H1 (cell line): ENCODE measurements at regions not wholly inside any gene's neighbourhood (a gene's known extent, or its start where the extent isn't known, plus 50 kb on each side); places are given as distances from the start of the nearest gene placed in this dataset.

ENCODE experiments used
- ASH2L ChIP-seq: fragments of 200-600, 300-600 bp; sonication (generic); IDR thresholded peaks from one replicate; pipeline ENCODE4 v1.7.1; 2017; ENCODE audit warnings: low read length
- CHD1 ChIP-seq: IDR thresholded peaks from 2 replicates; pipeline ENCODE4 v1.6.1; 2012; ENCODE audit warnings: low read depth, low read length, improper control_type of control experiment
- CHD2 ChIP-seq: IDR thresholded peaks from 2 replicates; pipeline ENCODE4 v1.6.1; 2012; ENCODE audit warnings: low read length, improper control_type of control experiment
- CTCF ChIP-seq, 3 experiments: IDR thresholded peaks; 1 replicate in 2 of 3; 2 replicates in 1 of 3; pipeline versions ENCODE4 v1.5.1 to v1.6.1; 2011; ENCODE audit warnings: low read length in 3 of 3, mild to moderate bottlenecking in 3 of 3, inconsistent platforms in 2 of 3, low read depth in 1 of 3, moderate library complexity in 1 of 3; ENCODE audit not compliant: insufficient read depth in 1 of 3; ENCODE audit errors: control extremely low read depth in 1 of 3
- EZH2 ChIP-seq: fragments of 200-600 bp; sonication (generic); IDR thresholded peaks from 2 replicates; pipeline ENCODE4 v1.7.1; 2012; ENCODE audit warnings: low read depth, mild to moderate bottlenecking, moderate library complexity, low read length, inconsistent platforms; ENCODE audit not compliant: severe bottlenecking
- MAX ChIP-seq: IDR thresholded peaks from 2 replicates; pipeline ENCODE4 v1.6.1; 2012; ENCODE audit warnings: inconsistent platforms
- RAD21 ChIP-seq, 2 experiments: IDR thresholded peaks in 1 of 2; conservative IDR thresholded peaks in 1 of 2; 2 replicates each; pipeline ENCODE4 v1.6.1; 2011; ENCODE audit warnings: low read depth in 2 of 2, low read length in 2 of 2, improper control_type of control experiment in 1 of 2, inconsistent platforms in 1 of 2, mild to moderate bottlenecking in 1 of 2, moderate library complexity in 1 of 2
- RFX5 ChIP-seq: IDR thresholded peaks from 2 replicates; pipeline ENCODE4 v1.6.1; 2011; ENCODE audit warnings: low read depth, low read length, improper control_type of control experiment, borderline replicate concordance
- RXRA ChIP-seq: IDR thresholded peaks from 2 replicates; pipeline ENCODE4 v1.6.1; 2011; ENCODE audit warnings: low read depth, mild to moderate bottlenecking, low read length, moderate library complexity; ENCODE audit not compliant: insufficient read depth
- TAF1 ChIP-seq: IDR thresholded peaks from 2 replicates; pipeline ENCODE4 v1.6.1; 2011; ENCODE audit warnings: mild to moderate bottlenecking, low read depth, low read length
- TAF7 ChIP-seq: optimal IDR thresholded peaks from 2 replicates; pipeline ENCODE3; 2011; ENCODE audit warnings: low read depth, mild to moderate bottlenecking, inconsistent platforms, low read length, moderate library complexity, borderline replicate concordance
- TBP ChIP-seq: IDR thresholded peaks from 2 replicates; pipeline ENCODE4 v1.6.1; 2011; ENCODE audit warnings: low read depth, low read length, improper control_type of control experiment
- USF2 ChIP-seq: IDR thresholded peaks from 2 replicates; pipeline ENCODE4 v1.6.1; 2011; ENCODE audit warnings: low read length, improper control_type of control experiment
- ZNF274 ChIP-seq: IDR thresholded peaks from 2 replicates; pipeline ENCODE4 v1.7.0; 2012; ENCODE audit warnings: low read length, borderline replicate concordance; ENCODE audit errors: extremely low read depth

- TF ChIP-seq ASH2L (no peak), TAF1 (no peak), ZNF274 (no peak), RAD21 (IDR thresholded peaks at IDR 0.05 in 1 of 2, conservative IDR thresholded peaks at IDR 0.05 in 1 of 2; ENCODE audit: low read depth in 2 of 2, low read length in 2 of 2) (no peak), USF2 (no peak), RXRA (no peak), TAF7 (no peak), CHD1 (no peak), MAX (no peak), CHD2 (no peak), TBP (no peak), CTCF (IDR thresholded peaks at IDR 0.05; ENCODE audit: control extremely low read depth in 1 of 3, insufficient read depth in 1 of 3, low read depth in 1 of 3, low read length in 3 of 3) (no peak), EZH2 (no peak), RFX5 (no peak)
Observed at GRCh38 chr3:145005427-145005826, 1033.8 kb downstream of the DIPK2A start (continued).
